ENCODE measurements at regions not wholly inside any gene's neighbourhood (a gene's known extent, or its start where the extent isn't known, plus 50 kb on each side); places are given as distances from the start of the nearest gene placed in this dataset.

DNA sequence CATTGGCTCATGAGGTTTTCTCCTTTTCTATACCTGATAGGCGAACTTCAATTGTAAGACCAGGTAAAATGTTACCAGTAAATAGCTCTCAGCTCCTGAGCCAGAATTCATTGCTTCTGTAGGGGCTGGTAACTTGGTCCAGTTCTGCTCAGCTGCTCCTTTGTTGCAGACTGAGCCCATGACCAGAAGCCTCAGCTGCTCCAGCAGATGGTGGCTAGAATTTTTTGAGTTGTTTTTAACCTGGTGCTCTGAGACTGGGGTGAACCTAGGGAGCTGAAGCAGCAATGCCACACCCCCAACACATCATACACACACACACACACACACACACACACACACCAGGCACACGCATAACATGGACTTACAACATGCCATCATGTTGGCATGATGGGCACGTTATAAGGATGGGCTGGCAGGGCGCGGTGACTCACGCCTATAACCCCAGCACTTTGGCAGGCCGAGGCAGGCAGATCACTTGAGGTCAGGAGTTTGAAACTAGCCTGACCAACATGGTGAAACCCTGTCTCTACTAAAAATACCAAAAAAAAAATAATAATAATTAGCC is 103.1 kb downstream of the QRSL1 start:
- H3K23ac ChIP-seq (ENCODE audit: insufficient read length, low read depth, low read length): no peak overlapping the region
- H3K23me2 ChIP-seq (ENCODE audit: insufficient read length, low read depth, low read length, poor library complexity, severe bottlenecking): no peaks in the 10 kb centered on the region
- no peaks in the 10 kb centered on the region for H4K20me1 ChIP-seq (ENCODE audit: control insufficient read depth, insufficient read depth, insufficient read length)
- H3T11ph ChIP-seq (ENCODE audit: low read length): no peak overlapping the region
- H4K91ac ChIP-seq (ENCODE audit: insufficient read length, low read depth, low read length): no peak overlapping the region
- no peaks in the 10 kb centered on the region for H3K27me3 ChIP-seq (ENCODE audit: insufficient read depth, low read length)
- no peak for TF ChIP-seq CTCF (conservative IDR thresholded peaks at IDR 0.05)
- no peak for DNase-seq
- no peak overlapping the region for H2AFZ ChIP-seq (ENCODE audit: low read length)
- no peak overlapping the region for H2BK20ac ChIP-seq (ENCODE audit: low read depth, low read length, poor library complexity, severe bottlenecking)
- H4K8ac ChIP-seq (replicated peaks; ENCODE audit: insufficient read length, low read depth, low read length): no peak overlapping the region
- peaks cover 7 to 21% (median 16%) of the 10 kb centered on the region in 3 experiments for H3K36me3 Mint-ChIP-seq (ENCODE audit: insufficient read depth in 1 of 3, low read depth in 3 of 3)
- no peak overlapping the region for H3K56ac ChIP-seq (ENCODE audit: insufficient read length, low read depth, low read length)
- H3K27ac ChIP-seq (ENCODE audit: insufficient read length, low read depth, low read length): no peak overlapping the region
- H3K14ac ChIP-seq (ENCODE audit: insufficient read depth, low read length): no peak overlapping the region
- no peak overlapping the region for H4K5ac ChIP-seq (ENCODE audit: insufficient read length, low read depth, low read length)
- peaks cover 7% of the 10 kb centered on the region for H3K9me3 ChIP-seq (ENCODE audit: control insufficient read depth, low read depth, low read length)
- H3K4me2 ChIP-seq (ENCODE audit: insufficient read depth, insufficient read length, low read length): no peak overlapping the region
- H3K4ac ChIP-seq (ENCODE audit: low read depth, low read length): no peak overlapping the region
- no peak overlapping the region for H3K4me3 Mint-ChIP-seq
- H3K27ac Mint-ChIP-seq: no peak overlapping the region
- no peaks in the 10 kb centered on the region for H3K79me1 ChIP-seq (ENCODE audit: insufficient read depth, low read depth, low read length, poor library complexity, severe bottlenecking)
- no peak overlapping the region for H2BK5ac ChIP-seq (ENCODE audit: insufficient read length, low read length)
- no peaks in the 10 kb centered on the region for H3K79me2 ChIP-seq (ENCODE audit: insufficient read depth, low read length)
- H2BK12ac ChIP-seq (ENCODE audit: insufficient read length, low read depth, low read length): no peak overlapping the region
- H3K27me3 Mint-ChIP-seq (ENCODE audit: low read depth): no peaks in the 10 kb centered on the region
- WGBS (ENCODE audit: extremely low coverage, insufficient read length, low lambda C conversion rate): no CpG with 5 or more reads among the region's 7 CpGs
- peaks cover 4% of the 10 kb centered on the region; the same call in 1 of the 2 replicates for H3K4me1 ChIP-seq (ENCODE audit: insufficient read depth, low read length)
- H3K4me1 Mint-ChIP-seq: peaks cover 14 to 20% of the 10 kb centered on the region in 2 experiments
- no peak overlapping the region for H2AK5ac ChIP-seq (ENCODE audit: insufficient read length, low read length)
- no peak overlapping the region for H2BK120ac ChIP-seq (ENCODE audit: low read depth, low read length, poor library complexity, severe bottlenecking)
- no peak overlapping the region for H2BK15ac ChIP-seq (ENCODE audit: low read depth, low read length)
- no peak overlapping the region for H3K18ac ChIP-seq (ENCODE audit: insufficient read length, low read depth, low read length)
- H3K9ac ChIP-seq (ENCODE audit: extremely low read depth, insufficient read length, low read length): no peak overlapping the region
- H3K9me3 Mint-ChIP-seq: peaks cover 18 to 22% of the 10 kb centered on the region in 2 experiments

Data from H9 (cell line).